HEK293 (cell line): ENCODE measurements at regions not wholly inside any gene's neighbourhood (a gene's known extent, or its start where the extent isn't known, plus 50 kb on each side); places are given as distances from the start of the nearest gene placed in this dataset.

Experiments used
- CTCF ChIA-PET: fragments of 350-600 bp; formaldehyde crosslinking; extraction: SDS; loops from one replicate; lab custom pipeline; 2021; ENCODE audit warnings: antibody characterized with exemption; lab: Yijun Ruan, JAX
- POLR2A ChIA-PET: fragments of 300-600 bp; formaldehyde crosslinking; extraction: SDS; loops from one replicate; lab custom pipeline; 2020; ENCODE audit warnings: antibody characterized with exemption, inconsistent platforms; lab: Yijun Ruan, JAX
- H3K27ac ChIP-seq: fragments of 200-500 bp; sonication (Bioruptor generic); 2 replicates; pipeline ENCODE4 v1.5.1; 2014; ENCODE audit warnings: low read depth, low read length, control low read depth, inconsistent platforms; ENCODE audit errors: extremely low read depth
- H3K36me3 ChIP-seq, 2 experiments: fragments of 200-500 bp in 1 of 2; sonication (Bioruptor generic) in 1 of 2; 1 replicate in 1 of 2; 2 replicates in 1 of 2; pipeline ENCODE4 v1.5.1; 2014 to 2017; ENCODE audit warnings: inconsistent platforms in 2 of 2, low read length in 2 of 2; ENCODE audit not compliant: control insufficient read depth in 2 of 2, insufficient read depth in 1 of 2
- H3K4me1 ChIP-seq: fragments of 200-500 bp; sonication (Bioruptor generic); 2 replicates; pipeline ENCODE4 v1.5.1; 2014; ENCODE audit warnings: mild to moderate bottlenecking, low read length, inconsistent platforms; ENCODE audit not compliant: control insufficient read depth, insufficient read depth
- H3K4me3 ChIP-seq: 2 replicates; pipeline ENCODE4 v1.5.1; 2011; ENCODE audit warnings: low read depth, mild to moderate bottlenecking, control low read depth, low read length, moderate library complexity
- H3K9me3 ChIP-seq: fragments of 200-500 bp; sonication (Bioruptor generic); 2 replicates; pipeline ENCODE4 v1.5.1; 2014; ENCODE audit warnings: low read depth, low read length, inconsistent platforms; ENCODE audit not compliant: control insufficient read depth, insufficient read depth
- ATF2 ChIP-seq: fragments of 450-650 bp; formaldehyde crosslinking; IDR thresholded peaks from 2 replicates; pipeline ENCODE4 v1.5.1; 2016; ENCODE audit warnings: missing biosample characterization, missing genetic modification characterization, low read depth
- GLIS1 ChIP-seq: fragments of 450-650 bp; formaldehyde crosslinking; IDR thresholded peaks from 2 replicates; pipeline ENCODE4 v1.5.1; 2016; ENCODE audit warnings: missing biosample characterization, missing genetic modification characterization
- HIC1 ChIP-seq: fragments of 450-650 bp; formaldehyde crosslinking; IDR thresholded peaks from 2 replicates; pipeline ENCODE4 v1.5.1; 2016; ENCODE audit warnings: missing biosample characterization, missing genetic modification characterization
- KLF9 ChIP-seq: fragments of 450-650 bp; formaldehyde crosslinking; IDR thresholded peaks from 2 replicates; pipeline ENCODE4 v1.5.1; 2016; ENCODE audit warnings: missing biosample characterization, missing genetic modification characterization, low read depth
- SALL2 ChIP-seq: fragments of 450-650 bp; formaldehyde crosslinking; IDR thresholded peaks from 2 replicates; pipeline ENCODE4 v1.5.0; 2017; ENCODE audit warnings: missing biosample characterization, mild to moderate bottlenecking, missing genetic modification characterization, borderline replicate concordance
- TSHZ1 ChIP-seq: fragments of 450-650 bp; formaldehyde crosslinking; IDR thresholded peaks from 2 replicates; pipeline ENCODE4 v1.5.1; 2016; ENCODE audit warnings: missing biosample characterization, missing genetic modification characterization, borderline replicate concordance
- ZBTB1 ChIP-seq: fragments of 450-650 bp; formaldehyde crosslinking; IDR thresholded peaks from 2 replicates; pipeline ENCODE4 v1.5.1; 2016; ENCODE audit warnings: missing biosample characterization, missing genetic modification characterization
- ZBTB48 ChIP-seq: fragments of 450-650 bp; formaldehyde crosslinking; IDR thresholded peaks from 2 replicates; pipeline ENCODE4 v1.5.1; 2016; ENCODE audit warnings: missing biosample characterization, missing genetic modification characterization
- ZNF155 ChIP-seq: fragments of 450-650 bp; formaldehyde crosslinking; IDR thresholded peaks from 2 replicates; pipeline ENCODE4 v1.5.1; 2016; ENCODE audit warnings: missing biosample characterization, missing genetic modification characterization
- ZNF341 ChIP-seq: fragments of 450-650 bp; formaldehyde crosslinking; IDR thresholded peaks from 2 replicates; pipeline ENCODE4; 2016; ENCODE audit warnings: low read depth, missing biosample characterization, missing genetic modification characterization
- ZNF366 ChIP-seq: fragments of 450-650 bp; formaldehyde crosslinking; conservative IDR thresholded peaks from 2 replicates; pipeline ENCODE4 v1.5.1; 2016; ENCODE audit warnings: missing biosample characterization, missing genetic modification characterization
- ZNF391 ChIP-seq: fragments of 450-650 bp; formaldehyde crosslinking; IDR thresholded peaks from 2 replicates; pipeline ENCODE4 v1.5.1; 2016; ENCODE audit warnings: low read depth, missing biosample characterization, missing genetic modification characterization, borderline replicate concordance
- ZNF48 ChIP-seq: fragments of 450-650 bp; formaldehyde crosslinking; IDR thresholded peaks from 2 replicates; pipeline ENCODE4 v1.5.1; 2016; ENCODE audit warnings: missing biosample characterization, missing genetic modification characterization
- ZNF600 ChIP-seq: fragments of 450-650 bp; formaldehyde crosslinking; IDR thresholded peaks from 2 replicates; pipeline ENCODE4 v1.5.1; 2016; ENCODE audit warnings: missing biosample characterization, missing genetic modification characterization
- ZNF645 ChIP-seq: fragments of 450-650 bp; formaldehyde crosslinking; IDR thresholded peaks from 2 replicates; pipeline ENCODE4; 2016; ENCODE audit warnings: missing biosample characterization, missing genetic modification characterization
- ZNF792 ChIP-seq: fragments of 450-650 bp; formaldehyde crosslinking; IDR thresholded peaks from 2 replicates; pipeline ENCODE4 v1.5.1; 2016; ENCODE audit warnings: missing biosample characterization, missing genetic modification characterization
- ZSCAN4 ChIP-seq: fragments of 450-650 bp; formaldehyde crosslinking; IDR thresholded peaks from 2 replicates; pipeline ENCODE4 v1.5.1; 2017; ENCODE audit warnings: missing biosample characterization, missing genetic modification characterization

GRCh38 chr18:78123926-78124797, 855.5 kb upstream of the SALL3 start:
- Histone ChIP-seq H3K4me1 (no peaks in the 10 kb centered on the region), H3K9me3 (peaks cover 2% of the 10 kb centered on the region; the same call in 1 of the 2 replicates), H3K27ac (no peak overlapping the region), H3K36me3 (no peaks in the 10 kb centered on the region), H3K4me3 (no peak overlapping the region)
- CTCF ChIA-PET: no interaction called here
- TF ChIP-seq ZNF341 (tag by site-specific recombination) (no peak), ZBTB48 (tag by site-specific recombination) (no peak), ZNF792 (no peak), ZBTB1 (tag by site-specific recombination) (no peak), ZNF48 (tag by site-specific recombination) (no peak), KLF9 (tag by site-specific recombination) (no peak), SALL2 (tag by site-specific recombination) (no peak), GLIS1 (tag by site-specific recombination) (no peak)
- POLR2A ChIA-PET: no interaction called here

GRCh38 chr18:78125206-78125896, 854.3 kb upstream of the SALL3 start:
- no peak for TF ChIP-seq ZNF391 (tag by site-specific recombination)
- peak; percentile 64 for TF ChIP-seq ZSCAN4
- Histone ChIP-seq H3K4me3 (no peak overlapping the region), H3K27ac (no peak overlapping the region), H3K4me1 (no peaks in the 10 kb centered on the region), H3K36me3 (no peaks in the 10 kb centered on the region), H3K9me3 (no peaks in the 10 kb centered on the region)
- ChIA-PET POLR2A (no interaction called here), CTCF (no interaction called here)

GRCh38 chr18:78126106-78126505, 853.5 kb upstream of the SALL3 start:
- POLR2A ChIA-PET: no interaction called here
- TF ChIP-seq ZSCAN4: no peak
- no peak for TF ChIP-seq ZNF600 (tag by site-specific recombination)
- TF ChIP-seq HIC1: no peak
- TF ChIP-seq TSHZ1 (tag by site-specific recombination): no peak
- TF ChIP-seq ZNF366 (tag by site-specific recombination): no peak
- no peak for TF ChIP-seq ZNF155 (tag by site-specific recombination)
- no peak for TF ChIP-seq ZNF645
- no peak for TF ChIP-seq ATF2 (tag by site-specific recombination)

More at GRCh38 chr18:78126106-78126505, 853.5 kb upstream of the SALL3 start:
- H3K9me3 ChIP-seq: no peaks in the 10 kb centered on the region
- H3K27ac ChIP-seq: no peak overlapping the region
- CTCF ChIA-PET: interaction anchor here (0.7 kb wide), 1 partner anchor 513 kb away, joined by 3 read pairs; no protein-coding TSS in a partner anchor
- H3K36me3 ChIP-seq: no peaks in the 10 kb centered on the region
- H3K4me1 ChIP-seq: no peaks in the 10 kb centered on the region
- no peak overlapping the region for H3K4me3 ChIP-seq
